Stimulated activated CD4-positive, alpha-beta T cell treated with anti-CD3 and anti-CD28 coated beads, Interleukin-4, amount 100 ng/mL, for 4 hours (primary cell): ENCODE measurements at regions not wholly inside any gene's neighbourhood (a gene's known extent, or its start where the extent isn't known, plus 50 kb on each side); places are given as distances from the start of the nearest gene placed in this dataset.

Source experiments
- DNase-seq, 2 experiments: peaks; one replicate each; pipeline ENCODE4 v3.0.0-alpha.2; 2020

GRCh38 chr20:22652681-22653588 lies 68.6 kb upstream of the FOXA2 start:
- no peak for DNase-seq

GRCh38 chr20:22653658-22654642 lies 69.6 kb upstream of the FOXA2 start:
- no peak for DNase-seq

- DNase-seq = no peak
Measured at GRCh38 chr20:22663528-22664025, 79.2 kb upstream of the FOXA2 start.

GRCh38 chr20:22667198-22667597 lies 82.8 kb upstream of the FOXA2 start:
- DNase-seq = no peak

- no peak for DNase-seq
Measured at GRCh38 chr20:22672191-22672590, 87.8 kb upstream of the FOXA2 start.

GRCh38 chr20:22673467-22673866 lies 89.1 kb upstream of the FOXA2 start:
- DNase-seq = no peak

- DNase-seq = no peak
Measured at GRCh38 chr20:22675341-22675740, 91.0 kb upstream of the FOXA2 start.

GRCh38 chr20:22678678-22679077 lies 94.3 kb upstream of the FOXA2 start:
- DNase-seq = no peak

- DNase-seq = no peak
Measured at GRCh38 chr20:22679197-22679596, 94.8 kb upstream of the FOXA2 start.

- DNase-seq = no peak
Measured at GRCh38 chr20:22680031-22680740, 95.8 kb upstream of the FOXA2 start.

GRCh38 chr20:22681591-22682248 lies 97.3 kb upstream of the FOXA2 start:
- DNase-seq = no peak

GRCh38 chr20:22682381-22682780 lies 98.0 kb upstream of the FOXA2 start:
- no peak for DNase-seq

GRCh38 chr20:22684072-22684762 lies 99.8 kb upstream of the FOXA2 start:
- no peak for DNase-seq

- no peak for DNase-seq
Measured at GRCh38 chr20:22684763-22685443, 100.5 kb upstream of the FOXA2 start.

- DNase-seq = no peak
Measured at GRCh38 chr20:22686097-22686496, 101.7 kb upstream of the FOXA2 start.

- DNase-seq = no peak
Measured at GRCh38 chr20:22687676-22688349, 103.4 kb upstream of the FOXA2 start.

GRCh38 chr20:22688485-22688884 lies 104.1 kb upstream of the FOXA2 start:
- no peak for DNase-seq

GRCh38 chr20:22689266-22689665 lies 104.9 kb upstream of the FOXA2 start:
- DNase-seq = no peak

GRCh38 chr20:22690000-22690399 lies 105.6 kb upstream of the FOXA2 start:
- DNase-seq = no peak

- DNase-seq = no peak
Measured at GRCh38 chr20:22690616-22691179, 106.3 kb upstream of the FOXA2 start.
